ENCODE measurements at regions not wholly inside any gene's neighbourhood (a gene's known extent, or its start where the extent isn't known, plus 50 kb on each side); places are given as distances from the start of the nearest gene placed in this dataset.
A peak's percentile ranks its signal among the peaks of the same experiment; 100 is the strongest.

DNA sequence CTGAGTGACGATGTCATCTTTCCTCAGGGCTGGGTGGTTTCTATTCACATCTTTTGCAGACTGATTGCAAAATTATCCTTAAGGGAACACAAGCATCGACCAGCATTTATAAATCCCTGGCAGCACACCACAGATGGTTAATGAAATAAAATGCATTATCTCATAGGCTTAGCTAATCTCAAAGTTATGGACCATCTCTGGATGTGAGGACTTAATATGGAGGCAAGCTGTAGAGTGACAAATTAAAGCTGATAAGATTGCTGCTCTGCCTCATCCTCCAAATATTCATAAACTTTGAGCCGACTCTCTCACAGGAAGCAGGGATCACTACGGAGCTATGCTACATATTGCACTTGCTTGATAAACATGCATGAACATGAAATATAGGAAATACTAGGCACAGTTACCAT is 663.2 kb upstream of the RGMB start:
- H3K4me3 ChIP-seq (ENCODE audit: insufficient read depth, low read depth, low read length), result no peak overlapping the region
- Mint-ChIP-seq H3K4me1 (ENCODE audit: low read depth, unreplicated experiment) (peaks cover 35% of the 10 kb centered on the region), H3K9me3 (ENCODE audit: unreplicated experiment) (peaks cover 5% of the 10 kb centered on the region), H3K4me3 (ENCODE audit: unreplicated experiment) (no peak overlapping the region), H3K27me3 (ENCODE audit: low read depth, unreplicated experiment) (no peaks in the 10 kb centered on the region), H3K27ac (ENCODE audit: unreplicated experiment) (peak overlapping the region; percentile 85), H3K36me3 (ENCODE audit: low read depth, unreplicated experiment) (no peaks in the 10 kb centered on the region)
- H2AFZ ChIP-seq (ENCODE audit: low read depth, low read length), result no peak overlapping the region
- no peaks in the 10 kb centered on the region for H3K27me3 ChIP-seq (ENCODE audit: insufficient read depth, low read length)
- TF ChIP-seq CTCF (IDR thresholded peaks at IDR 0.05; ENCODE audit: insufficient read depth, low read depth, low read length) (no peak), EZH2 (IDR thresholded peaks at IDR 0.05; ENCODE audit: insufficient read depth, low read length) (no peak)
- H3K9ac ChIP-seq (ENCODE audit: low read length), result peak overlapping the region; percentile 91
- no peaks in the 10 kb centered on the region for H3K9me3 ChIP-seq (ENCODE audit: insufficient read depth, low read depth, low read length)
- no peaks in the 10 kb centered on the region for H3K36me3 ChIP-seq (ENCODE audit: insufficient read depth, low read length)
- H3K79me2 ChIP-seq (ENCODE audit: insufficient read depth, low read length), result no peaks in the 10 kb centered on the region
- peak overlapping the region; percentile 80 for H3K4me2 ChIP-seq (ENCODE audit: low read length)
- FAIRE-seq, result peak; percentile 88
- DNase-seq (ENCODE audit: low read depth), result peak; percentile 93
- H4K20me1 ChIP-seq (ENCODE audit: insufficient read depth, low read length), result no peaks in the 10 kb centered on the region
- H3K27ac ChIP-seq (ENCODE audit: low read depth, low read length), result peak overlapping the region; percentile 99
- peaks cover 36% of the 10 kb centered on the region for H3K4me1 ChIP-seq (ENCODE audit: insufficient read depth, low read length)

GRCh38 chr5:98110791-98111190 is 662.7 kb upstream of the RGMB start:
- no peaks in the 10 kb centered on the region for H3K36me3 Mint-ChIP-seq (ENCODE audit: low read depth, unreplicated experiment)
- peaks cover 36% of the 10 kb centered on the region for H3K4me1 ChIP-seq (ENCODE audit: insufficient read depth, low read length)
- H3K4me3 ChIP-seq (ENCODE audit: insufficient read depth, low read depth, low read length), result no peak overlapping the region
- H3K27ac ChIP-seq (ENCODE audit: low read depth, low read length), result peak overlapping the region; percentile 99
- no peaks in the 10 kb centered on the region for H3K79me2 ChIP-seq (ENCODE audit: insufficient read depth, low read length)
- peaks cover 35% of the 10 kb centered on the region for H3K4me1 Mint-ChIP-seq (ENCODE audit: low read depth, unreplicated experiment)
- peaks cover 6% of the 10 kb centered on the region for H3K9me3 Mint-ChIP-seq (ENCODE audit: unreplicated experiment)
- H3K27me3 ChIP-seq (ENCODE audit: insufficient read depth, low read length), result no peaks in the 10 kb centered on the region
- FAIRE-seq (no peak), DNase-seq (ENCODE audit: low read depth) (no peak)
- peak overlapping the region; percentile 91 for H3K9ac ChIP-seq (ENCODE audit: low read length)
- peak overlapping the region; percentile 56 for H3K27ac Mint-ChIP-seq (ENCODE audit: unreplicated experiment)
- no peaks in the 10 kb centered on the region for H3K27me3 Mint-ChIP-seq (ENCODE audit: low read depth, unreplicated experiment)
- no peaks in the 10 kb centered on the region for H3K9me3 ChIP-seq (ENCODE audit: insufficient read depth, low read depth, low read length)
- TF ChIP-seq CTCF (IDR thresholded peaks at IDR 0.05; ENCODE audit: insufficient read depth, low read depth, low read length), result no peak
- no peak for TF ChIP-seq EZH2 (IDR thresholded peaks at IDR 0.05; ENCODE audit: insufficient read depth, low read length)
- no peak overlapping the region for H3K4me3 Mint-ChIP-seq (ENCODE audit: unreplicated experiment)
- H3K4me2 ChIP-seq (ENCODE audit: low read length), result peak overlapping the region; percentile 80
- no peaks in the 10 kb centered on the region for H3K36me3 ChIP-seq (ENCODE audit: insufficient read depth, low read length)
- no peak overlapping the region for H2AFZ ChIP-seq (ENCODE audit: low read depth, low read length)
- no peaks in the 10 kb centered on the region for H4K20me1 ChIP-seq (ENCODE audit: insufficient read depth, low read length)

GRCh38 chr5:98111686-98112085 is 661.8 kb upstream of the RGMB start:
- no peaks in the 10 kb centered on the region for H4K20me1 ChIP-seq (ENCODE audit: insufficient read depth, low read length)
- H3K4me3 Mint-ChIP-seq (ENCODE audit: unreplicated experiment), result no peak overlapping the region
- FAIRE-seq, result no peak
- H3K4me3 ChIP-seq (ENCODE audit: insufficient read depth, low read depth, low read length), result no peak overlapping the region
- H3K27ac Mint-ChIP-seq (ENCODE audit: unreplicated experiment), result no peak overlapping the region
- no peak overlapping the region for H3K4me2 ChIP-seq (ENCODE audit: low read length)
- TF ChIP-seq EZH2 (IDR thresholded peaks at IDR 0.05; ENCODE audit: insufficient read depth, low read length) (no peak), CTCF (IDR thresholded peaks at IDR 0.05; ENCODE audit: insufficient read depth, low read depth, low read length) (peak; percentile 46)
- peaks cover 2% of the 10 kb centered on the region for H3K36me3 Mint-ChIP-seq (ENCODE audit: low read depth, unreplicated experiment)
- H3K27ac ChIP-seq (ENCODE audit: low read depth, low read length), result peak overlapping the region; percentile 99
- H3K27me3 ChIP-seq (ENCODE audit: insufficient read depth, low read length), result no peaks in the 10 kb centered on the region
- no peaks in the 10 kb centered on the region for H3K79me2 ChIP-seq (ENCODE audit: insufficient read depth, low read length)
- no peaks in the 10 kb centered on the region for H3K36me3 ChIP-seq (ENCODE audit: insufficient read depth, low read length)
- no peak overlapping the region for H2AFZ ChIP-seq (ENCODE audit: low read depth, low read length)
- H3K9ac ChIP-seq (ENCODE audit: low read length), result no peak overlapping the region
- H3K27me3 Mint-ChIP-seq (ENCODE audit: low read depth, unreplicated experiment), result no peaks in the 10 kb centered on the region
- H3K4me1 ChIP-seq (ENCODE audit: insufficient read depth, low read length), result peaks cover 36% of the 10 kb centered on the region
- DNase-seq (ENCODE audit: low read depth), result no peak
- H3K9me3 Mint-ChIP-seq (ENCODE audit: unreplicated experiment), result peaks cover 9% of the 10 kb centered on the region
- peaks cover 30% of the 10 kb centered on the region for H3K4me1 Mint-ChIP-seq (ENCODE audit: low read depth, unreplicated experiment)
- no peaks in the 10 kb centered on the region for H3K9me3 ChIP-seq (ENCODE audit: insufficient read depth, low read depth, low read length)
